Muscle of leg (tissue), 3 donors: ENCODE measurements at regions not wholly inside any gene's neighbourhood (a gene's known extent, or its start where the extent isn't known, plus 50 kb on each side); places are given as distances from the start of the nearest gene placed in this dataset.

ENCODE experiments used
- DNase-seq: peaks from one replicate; pipeline ENCODE4 v3.0.0; 2013
- H3K27ac ChIP-seq: one replicate; pipeline ENCODE4 v1.5.1; 2013; ENCODE audit warnings: mild to moderate bottlenecking, low read length, control low read depth
- H3K27me3 ChIP-seq: one replicate; pipeline ENCODE4 v1.6.1; 2013; ENCODE audit warnings: low read length; ENCODE audit not compliant: control insufficient read depth, insufficient read depth
- H3K36me3 ChIP-seq: one replicate; pipeline ENCODE4 v1.6.1; 2013; ENCODE audit warnings: low read length; ENCODE audit not compliant: control insufficient read depth, insufficient read depth
- H3K4me1 ChIP-seq: one replicate; pipeline ENCODE4 v1.6.1; 2013; ENCODE audit warnings: low read length; ENCODE audit not compliant: control insufficient read depth, insufficient read depth
- H3K4me3 ChIP-seq: one replicate; pipeline ENCODE4 v1.5.1; 2013; ENCODE audit warnings: low read length, control low read depth
- H3K9me3 ChIP-seq: replicated peaks from 2 replicates; pipeline ENCODE4 v1.6.1; 2013; ENCODE audit warnings: low read depth, low read length; ENCODE audit not compliant: control insufficient read depth
- WGBS: methylation state at CpG from one replicate; pipeline ENCODE4 v1.1.5; 2013; ENCODE audit warnings: missing lambda C conversion rate; ENCODE audit not compliant: insufficient coverage; 5-methylcytosine and 5-hydroxymethylcytosine counted together

DNA sequence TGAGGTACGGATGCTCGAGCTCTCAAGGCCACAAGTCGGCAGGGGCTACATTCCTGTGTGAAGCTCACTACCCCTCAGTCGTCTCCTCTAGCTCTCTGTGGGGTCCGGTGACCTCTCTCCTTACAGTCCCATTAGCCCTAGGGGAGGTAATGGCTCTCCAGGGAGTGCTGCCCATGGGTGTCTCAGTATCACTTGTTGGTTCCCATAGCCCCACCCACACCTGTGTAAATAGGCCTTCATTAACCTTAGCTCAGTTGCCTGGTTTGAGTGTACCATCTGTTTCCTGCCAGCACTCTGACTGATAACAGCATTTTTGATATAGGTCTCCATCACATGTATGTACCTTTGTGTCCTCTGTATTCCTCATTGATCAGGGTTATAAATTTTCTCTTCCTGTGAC, 133.2 kb upstream of the KCNJ15 start:
- Histone ChIP-seq H3K9me3 (no peaks in the 10 kb centered on the region), H3K4me1 (no peaks in the 10 kb centered on the region), H3K4me3 (no peak overlapping the region), H3K27ac (no peak overlapping the region), H3K36me3 (no peaks in the 10 kb centered on the region), H3K27me3 (no peaks in the 10 kb centered on the region)
- DNase-seq: no peak
- WGBS: 92% methylated on average over 3 of the region's 5 CpGs

DNA sequence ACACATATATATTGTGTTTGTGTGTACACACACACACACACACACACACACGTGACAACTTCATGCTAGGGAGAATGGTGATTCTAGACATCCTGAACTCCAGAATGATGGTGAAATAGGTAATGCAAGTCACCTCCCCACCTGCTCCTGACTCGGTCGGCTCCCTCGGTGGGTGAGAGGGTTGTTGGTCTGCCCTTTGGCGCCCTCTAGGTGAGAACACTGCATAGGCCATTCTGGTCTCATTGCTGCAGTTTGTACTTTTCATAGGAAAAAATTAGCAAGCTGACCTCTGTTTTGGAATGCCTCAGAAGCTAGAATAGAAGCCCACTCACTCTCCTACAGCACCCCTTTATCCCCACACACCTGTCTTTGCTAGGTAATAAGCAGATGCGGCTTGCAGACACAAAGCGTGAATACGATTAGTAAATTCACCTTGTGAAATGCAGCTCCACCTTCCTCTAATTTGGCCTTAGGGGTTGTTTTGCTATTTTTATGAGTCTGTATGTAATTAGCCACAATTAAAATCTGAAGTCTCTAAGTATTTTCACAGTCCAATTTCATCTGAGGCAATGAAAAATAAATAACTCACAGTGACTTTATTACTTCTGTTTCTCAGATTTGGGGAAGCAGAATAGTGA, 130.0 kb upstream of the KCNJ15 start:
- Histone ChIP-seq H3K9me3 (no peaks in the 10 kb centered on the region), H3K4me1 (no peaks in the 10 kb centered on the region)
- no CpG with 5 or more reads among the region's 8 CpGs for WGBS

DNA sequence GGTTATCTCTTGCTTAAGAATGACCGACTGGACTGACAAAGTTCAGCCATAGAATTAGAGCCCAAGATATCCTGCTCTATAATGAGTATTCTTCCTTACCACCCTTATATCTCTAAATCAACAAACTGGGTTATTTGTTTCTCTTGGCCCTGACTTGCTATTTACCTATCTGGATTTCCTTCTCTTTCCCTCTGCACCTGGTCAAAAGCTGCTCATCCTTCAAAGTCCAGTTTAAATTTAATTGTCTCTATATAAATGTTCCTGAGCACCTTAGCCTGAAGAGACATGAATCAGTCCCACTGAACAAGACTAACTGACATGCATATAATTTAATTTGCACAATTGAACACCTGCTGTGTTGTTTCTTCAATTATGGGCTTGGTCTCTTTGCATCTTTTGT, 127.1 kb upstream of the KCNJ15 start:
- Histone ChIP-seq H3K4me1 (no peaks in the 10 kb centered on the region), H3K4me3 (no peak overlapping the region), H3K36me3 (no peaks in the 10 kb centered on the region), H3K9me3 (no peaks in the 10 kb centered on the region), H3K27me3 (no peaks in the 10 kb centered on the region), H3K27ac (no peak overlapping the region)
- WGBS: no CpG with 5 or more reads among the region's 1 CpG
- no peak for DNase-seq

More for the DNA sequence above, 130.0 kb upstream of the KCNJ15 start:
- H3K4me3 ChIP-seq: no peak overlapping the region
- H3K36me3 ChIP-seq: no peaks in the 10 kb centered on the region
- H3K27ac ChIP-seq: no peak overlapping the region
- H3K27me3 ChIP-seq: no peaks in the 10 kb centered on the region
- DNase-seq: peak; percentile 48

DNA sequence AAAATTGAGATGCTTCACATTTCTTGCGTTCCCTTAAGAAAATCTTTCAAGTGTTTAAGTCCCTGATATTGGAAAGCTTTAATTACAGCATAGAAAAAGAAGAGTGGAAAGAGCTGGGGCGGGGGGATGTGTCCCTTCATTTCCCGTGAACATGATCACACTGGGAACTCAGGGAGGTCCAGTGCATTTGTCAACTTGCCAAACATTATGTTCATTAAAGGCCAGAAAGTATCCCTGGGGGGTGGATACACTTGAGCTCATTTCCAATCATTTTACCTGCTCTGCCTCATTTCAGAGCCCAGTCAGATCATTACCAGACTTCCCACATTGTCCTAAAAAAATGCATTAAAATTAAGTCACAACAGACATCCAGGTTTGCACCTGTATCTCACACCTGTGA, 123.6 kb upstream of the KCNJ15 start:
- H3K27ac ChIP-seq: no peak overlapping the region
- DNase-seq: no peak
- no peaks in the 10 kb centered on the region for H3K4me1 ChIP-seq
- no peaks in the 10 kb centered on the region for H3K9me3 ChIP-seq
- no peaks in the 10 kb centered on the region for H3K27me3 ChIP-seq
- no peak overlapping the region for H3K4me3 ChIP-seq
- no peaks in the 10 kb centered on the region for H3K36me3 ChIP-seq
- WGBS: 33% methylated on average over 2 of the region's 3 CpGs

DNA sequence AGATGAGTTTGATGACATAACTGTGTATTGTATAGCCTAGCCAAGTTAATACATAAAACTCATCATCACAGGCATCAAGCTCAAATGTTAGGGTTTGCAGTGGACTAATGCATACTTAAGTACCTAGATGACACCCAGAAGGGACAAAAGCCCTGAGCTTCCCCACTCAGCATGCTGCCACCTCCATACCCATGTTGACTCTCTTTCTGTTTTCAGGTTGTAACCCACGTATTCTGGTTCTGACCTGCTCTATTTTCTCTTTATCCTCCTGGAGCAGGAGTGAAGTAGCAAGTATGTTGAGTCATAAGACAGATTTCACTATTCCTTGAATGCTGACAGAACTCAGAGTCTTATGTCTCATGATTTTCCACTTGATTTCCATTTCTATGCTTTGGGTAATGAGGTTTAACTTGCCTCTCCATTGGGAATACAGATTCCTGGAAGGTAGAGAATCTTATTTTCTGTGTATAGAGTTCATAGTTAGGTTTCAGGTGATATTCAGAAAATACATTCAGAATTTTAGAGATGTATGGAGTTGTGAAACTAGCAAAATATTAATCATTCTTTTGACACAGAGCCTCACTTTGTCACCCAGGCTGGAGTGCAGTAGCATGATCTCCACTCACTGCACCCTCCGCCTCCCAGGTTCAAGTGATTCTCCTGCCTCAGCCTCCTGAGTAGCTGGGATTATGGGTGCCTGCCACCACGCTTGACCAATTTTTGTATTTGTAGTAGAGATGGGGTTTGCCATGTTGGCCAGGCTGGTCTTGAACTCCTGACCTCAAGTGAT, 122.5 kb upstream of the KCNJ15 start:
- no peak for DNase-seq
- Histone ChIP-seq H3K9me3 (no peaks in the 10 kb centered on the region), H3K27me3 (no peaks in the 10 kb centered on the region), H3K27ac (no peak overlapping the region), H3K36me3 (no peaks in the 10 kb centered on the region), H3K4me1 (no peaks in the 10 kb centered on the region), H3K4me3 (no peak overlapping the region)
- no CpG with 5 or more reads among the region's 3 CpGs for WGBS

DNA sequence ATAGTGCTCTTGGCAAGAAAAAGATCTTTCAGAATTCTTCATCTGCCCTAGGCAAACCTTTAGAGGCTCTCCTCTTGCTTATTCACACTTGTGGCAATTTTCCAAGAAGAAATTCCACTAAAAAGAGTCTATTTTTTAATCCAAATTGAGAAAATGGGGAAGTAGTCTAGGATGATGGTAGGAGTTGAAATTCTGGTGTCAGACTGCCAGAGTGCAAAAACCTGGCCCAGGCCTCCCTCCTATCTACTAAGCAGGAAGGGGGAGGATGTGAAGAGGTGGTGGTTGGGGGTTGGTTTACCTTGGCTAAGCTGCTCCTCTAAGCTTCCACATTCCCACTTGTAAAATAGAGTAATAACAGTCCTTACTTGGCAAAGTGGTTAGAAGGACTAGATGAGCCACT, 120.6 kb upstream of the KCNJ15 start:
- Histone ChIP-seq H3K9me3 (no peaks in the 10 kb centered on the region), H3K36me3 (no peaks in the 10 kb centered on the region), H3K4me3 (no peak overlapping the region), H3K27ac (no peak overlapping the region), H3K4me1 (no peaks in the 10 kb centered on the region), H3K27me3 (no peaks in the 10 kb centered on the region)
- peak; percentile 35 for DNase-seq

DNA sequence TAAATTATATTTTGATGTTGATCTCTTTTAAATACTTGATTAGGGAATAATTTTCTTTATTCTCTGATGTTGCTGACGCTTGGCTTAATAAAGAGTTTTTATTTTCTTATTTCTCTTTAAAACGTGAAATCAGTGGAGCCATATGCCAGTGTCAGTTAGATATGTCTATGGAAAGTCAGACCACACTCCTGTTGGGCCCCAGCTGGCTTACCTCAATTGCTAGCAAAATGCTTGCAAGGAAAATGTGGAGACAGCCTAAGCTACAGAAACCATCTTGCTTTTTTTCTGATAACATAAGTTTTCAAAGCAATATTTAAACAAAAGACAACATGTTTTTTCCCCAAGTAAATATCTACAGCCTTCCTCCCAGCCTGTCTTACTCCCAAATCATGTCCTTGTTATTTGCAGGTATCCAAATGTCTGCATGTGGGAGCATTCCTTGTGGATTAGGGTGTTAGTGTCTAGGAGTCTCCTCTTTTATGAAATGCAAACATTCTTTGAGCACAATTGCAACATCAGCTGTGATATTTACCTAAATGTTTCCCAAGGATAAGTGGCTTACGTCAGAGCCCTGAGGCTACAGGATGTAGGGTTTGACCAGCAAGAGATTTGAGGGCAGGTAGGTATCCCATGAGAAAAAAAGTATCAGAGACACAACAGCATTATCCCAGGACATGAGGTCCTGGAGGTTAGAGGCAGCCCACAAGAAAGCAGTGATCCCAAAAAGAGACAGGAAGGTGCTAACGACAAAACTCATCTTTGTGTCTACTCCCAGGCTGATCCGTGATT, 117.2 kb upstream of the KCNJ15 start:
- Histone ChIP-seq H3K36me3 (no peaks in the 10 kb centered on the region), H3K27ac (no peak overlapping the region), H3K27me3 (no peaks in the 10 kb centered on the region), H3K4me1 (no peaks in the 10 kb centered on the region), H3K9me3 (no peaks in the 10 kb centered on the region), H3K4me3 (no peak overlapping the region)
- 80% methylated on average over 2 of the region's 5 CpGs for WGBS
- no peak for DNase-seq

DNA sequence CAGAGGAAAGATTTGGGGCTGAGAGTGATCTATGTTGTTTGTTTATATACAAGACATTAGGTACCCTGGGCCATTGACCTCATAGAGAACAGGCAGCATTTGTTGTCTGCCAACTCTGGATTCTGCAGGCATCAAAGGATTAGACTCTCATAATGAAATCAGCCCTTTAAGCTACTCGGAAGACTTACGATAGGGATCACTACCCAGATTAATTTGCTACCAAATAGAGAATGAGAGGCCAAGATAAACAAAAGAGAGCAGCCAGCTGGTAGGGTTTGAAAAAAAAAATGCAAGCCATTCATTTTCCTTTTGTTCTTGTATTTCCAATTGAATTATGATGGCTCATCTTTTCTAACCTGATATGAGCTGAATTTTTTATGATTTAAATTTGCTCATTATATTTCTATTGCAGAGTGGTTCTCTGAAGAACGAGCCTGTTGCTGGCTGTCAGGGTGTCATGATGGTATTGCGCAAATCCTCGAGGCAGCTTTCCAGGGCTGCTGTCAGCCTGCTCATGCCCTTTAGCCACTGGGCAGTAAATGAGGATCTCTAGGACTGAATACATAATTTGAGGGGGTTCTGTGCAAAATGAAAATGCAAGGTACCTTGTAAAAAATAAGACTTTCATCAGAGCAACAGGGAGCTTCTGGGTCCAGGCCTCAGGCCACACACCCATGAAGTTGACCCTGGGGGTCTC, 116.4 kb upstream of the KCNJ15 start:
- no peak for DNase-seq
- Histone ChIP-seq H3K36me3 (no peaks in the 10 kb centered on the region), H3K9me3 (no peaks in the 10 kb centered on the region), H3K27me3 (no peaks in the 10 kb centered on the region), H3K27ac (no peak overlapping the region), H3K4me3 (no peak overlapping the region), H3K4me1 (no peaks in the 10 kb centered on the region)
- WGBS: 64% methylated on average over 2 of the region's 5 CpGs

DNA sequence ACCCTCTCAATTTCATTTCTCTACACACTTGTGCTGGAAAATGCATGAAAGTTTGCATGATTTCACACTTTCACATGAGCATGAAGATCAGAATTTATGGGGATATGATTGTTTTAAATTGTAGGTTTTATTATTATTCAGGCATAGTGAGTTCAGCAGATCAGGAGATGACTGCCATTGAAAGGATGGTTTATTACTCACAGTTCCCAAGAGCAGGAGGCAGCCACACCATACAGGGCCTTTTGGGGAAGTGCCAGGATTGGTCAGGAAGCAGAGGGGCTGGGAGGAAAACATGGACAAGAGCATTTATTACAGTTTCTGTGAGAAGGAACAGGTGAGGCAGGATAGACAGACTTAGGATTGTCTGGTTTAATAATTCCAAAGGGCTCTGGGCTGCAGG, 114.6 kb upstream of the KCNJ15 start:
- Histone ChIP-seq H3K36me3 (no peaks in the 10 kb centered on the region), H3K4me3 (no peak overlapping the region), H3K27ac (no peak overlapping the region), H3K9me3 (no peaks in the 10 kb centered on the region), H3K27me3 (no peaks in the 10 kb centered on the region), H3K4me1 (no peaks in the 10 kb centered on the region)
- DNase-seq: no peak

DNA sequence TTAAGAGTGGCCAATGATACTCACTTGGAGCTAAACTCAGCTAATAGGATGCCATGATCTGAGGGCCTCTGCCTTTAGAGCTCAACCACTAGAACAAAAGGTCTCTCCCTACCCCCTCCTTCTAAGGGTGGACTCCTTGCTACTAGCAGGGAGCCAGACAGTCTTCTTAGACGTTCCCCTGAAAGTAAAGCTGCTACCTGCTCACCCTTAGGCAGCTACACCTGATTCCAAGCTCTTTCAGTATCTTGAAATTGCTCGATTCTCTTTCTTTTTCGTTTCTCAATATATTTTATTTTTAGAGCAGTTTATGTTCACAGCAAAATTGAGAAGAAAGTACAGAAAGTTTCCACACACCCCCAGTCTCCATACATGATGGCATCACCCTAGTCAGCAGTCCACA, 112.6 kb upstream of the KCNJ15 start:
- 71% methylated on average over 1 of the region's 3 CpGs for WGBS
- no peak for DNase-seq
- Histone ChIP-seq H3K27me3 (no peaks in the 10 kb centered on the region), H3K27ac (no peak overlapping the region), H3K4me1 (no peaks in the 10 kb centered on the region), H3K9me3 (no peaks in the 10 kb centered on the region), H3K4me3 (no peak overlapping the region), H3K36me3 (no peaks in the 10 kb centered on the region)
